A549 (cell line): ENCODE measurements at regions not wholly inside any gene's neighbourhood (a gene's known extent, or its start where the extent isn't known, plus 50 kb on each side); places are given as distances from the start of the nearest gene placed in this dataset.

ENCODE experiments used
- CBX8 ChIP-seq: fragments of 200-600 bp; sonication (generic); IDR thresholded peaks from 2 replicates; pipeline ENCODE4 v1.6.1; 2016
- CHD2 ChIP-seq: fragments of 150-350 bp; IDR thresholded peaks from 2 replicates; pipeline ENCODE4 v1.6.1; 2014; ENCODE audit warnings: low read length; ENCODE audit not compliant: partially characterized antibody
- CTCF ChIP-seq: fragments of >200 bp; sonication (Bioruptor Twin); formaldehyde crosslinking; IDR thresholded peaks from 3 replicates; pipeline ENCODE4 v1.5.1; 2016
- POLR2A ChIP-seq: IDR thresholded peaks from 2 replicates; pipeline ENCODE4 v1.6.1; 2012; ENCODE audit warnings: mild to moderate bottlenecking, low read length

GRCh38 chr16:5422047-5422446 lies 324.5 kb upstream of the EEF2KMT start:
- no peak for TF ChIP-seq POLR2A
- TF ChIP-seq CTCF: no peak
- no peak for TF ChIP-seq CHD2
- no peak for TF ChIP-seq CBX8
